PC-9 (cell line): ENCODE measurements at regions not wholly inside any gene's neighbourhood (a gene's known extent, or its start where the extent isn't known, plus 50 kb on each side); places are given as distances from the start of the nearest gene placed in this dataset.
"Not testable (repeated sequence)": the region's sequence is repeated elsewhere in the genome, so short reads cannot be mapped to it uniquely, and the experiment has no call there.

ENCODE experiments used
- CTCF ChIP-seq: fragments of 200-600 bp; sonication (generic); conservative IDR thresholded peaks from 2 replicates; pipeline ENCODE4 v1.6.1; 2017; ENCODE audit warnings: mixed run types, antibody characterized with exemption, mild to moderate bottlenecking, moderate library complexity
- EZH2 ChIP-seq: fragments of 200-600 bp; sonication (generic); IDR thresholded peaks from 2 replicates; pipeline ENCODE4 v1.8.0; 2017; ENCODE audit warnings: antibody characterized with exemption, low read depth

- not testable (repeated sequence) for TF ChIP-seq CTCF, EZH2
Observed at GRCh38 chr22:11822326-11822725, 3705.7 kb upstream of the OR11H1 start.
